GM10266 (cell line): ENCODE measurements at regions not wholly inside any gene's neighbourhood (a gene's known extent, or its start where the extent isn't known, plus 50 kb on each side); places are given as distances from the start of the nearest gene placed in this dataset.
"Not testable (repeated sequence)": the region's sequence is repeated elsewhere in the genome, so short reads cannot be mapped to it uniquely, and the experiment has no call there.

Source experiments
- DNase-seq: peaks from one replicate; pipeline ENCODE4 v3.0.0; 2012; ENCODE audit errors: extremely low spot score
- TF ChIP-seq, protein P1 (sequence below): IDR thresholded peaks from 2 replicates; pipeline ENCODE4 v1.5.1; 2012; ENCODE audit warnings: mild to moderate bottlenecking, low read depth; ENCODE audit not compliant: control insufficient read depth, insufficient read depth; ENCODE audit errors: missing control alignments

DNA sequence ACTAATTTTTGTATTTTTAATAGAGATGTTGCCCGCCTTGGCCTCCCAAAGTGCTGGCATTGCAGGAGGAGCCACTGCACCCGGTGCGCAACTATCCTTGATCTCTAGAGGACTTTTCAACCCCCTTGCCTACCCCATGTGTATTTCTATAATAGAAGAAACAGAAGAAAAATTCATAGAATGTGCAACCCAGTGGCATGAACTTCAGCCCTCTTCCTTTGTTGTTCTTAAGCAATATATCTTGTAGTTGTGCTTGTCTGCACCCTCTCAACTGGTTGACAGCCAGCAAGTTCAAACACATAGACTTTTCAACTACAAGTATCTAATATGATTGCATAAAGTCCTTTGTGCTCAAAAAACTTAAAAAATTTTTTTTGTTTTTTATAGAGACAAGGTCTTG, 72.3 kb upstream of the NCOA3 start:
- TF ChIP-seq, protein P1, sequence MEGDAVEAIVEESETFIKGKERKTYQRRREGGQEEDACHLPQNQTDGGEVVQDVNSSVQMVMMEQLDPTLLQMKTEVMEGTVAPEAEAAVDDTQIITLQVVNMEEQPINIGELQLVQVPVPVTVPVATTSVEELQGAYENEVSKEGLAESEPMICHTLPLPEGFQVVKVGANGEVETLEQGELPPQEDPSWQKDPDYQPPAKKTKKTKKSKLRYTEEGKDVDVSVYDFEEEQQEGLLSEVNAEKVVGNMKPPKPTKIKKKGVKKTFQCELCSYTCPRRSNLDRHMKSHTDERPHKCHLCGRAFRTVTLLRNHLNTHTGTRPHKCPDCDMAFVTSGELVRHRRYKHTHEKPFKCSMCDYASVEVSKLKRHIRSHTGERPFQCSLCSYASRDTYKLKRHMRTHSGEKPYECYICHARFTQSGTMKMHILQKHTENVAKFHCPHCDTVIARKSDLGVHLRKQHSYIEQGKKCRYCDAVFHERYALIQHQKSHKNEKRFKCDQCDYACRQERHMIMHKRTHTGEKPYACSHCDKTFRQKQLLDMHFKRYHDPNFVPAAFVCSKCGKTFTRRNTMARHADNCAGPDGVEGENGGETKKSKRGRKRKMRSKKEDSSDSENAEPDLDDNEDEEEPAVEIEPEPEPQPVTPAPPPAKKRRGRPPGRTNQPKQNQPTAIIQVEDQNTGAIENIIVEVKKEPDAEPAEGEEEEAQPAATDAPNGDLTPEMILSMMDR, result no peak
- DNase-seq, result no peak

DNA sequence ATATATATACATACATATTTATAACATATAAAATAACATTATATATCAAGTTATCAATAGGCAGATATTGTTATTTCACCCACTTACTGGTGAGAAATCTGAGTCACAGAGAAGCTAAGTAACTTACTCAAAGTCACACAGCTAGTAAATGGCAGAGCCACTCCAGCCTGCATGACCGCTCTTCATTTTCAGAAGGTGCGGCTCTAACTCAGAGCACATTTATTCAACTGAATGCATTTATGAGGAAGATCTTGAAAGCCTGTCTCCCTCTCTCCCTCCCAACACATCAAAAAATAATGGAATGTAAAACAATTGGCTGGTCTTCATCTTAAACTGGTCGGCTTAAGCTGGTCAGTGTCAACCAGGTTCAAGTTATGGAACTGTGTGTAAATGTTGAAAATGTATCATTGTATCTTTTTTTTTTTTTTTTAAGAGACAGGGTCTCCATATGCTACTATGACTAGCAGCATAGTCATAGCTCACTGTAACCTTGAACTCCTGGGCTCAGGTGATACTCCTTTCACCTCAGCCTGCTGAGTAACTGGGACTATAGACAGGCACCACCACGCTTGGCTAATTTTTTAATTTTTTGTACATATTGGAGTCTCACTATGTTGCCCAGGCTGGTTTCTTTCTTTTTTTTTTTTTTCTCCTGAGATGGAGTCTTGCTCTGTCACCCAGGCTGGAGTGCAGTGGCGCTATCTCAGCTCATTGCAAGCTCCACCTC, 70.7 kb upstream of the NCOA3 start:
- TF ChIP-seq, protein P1, result no peak

DNA sequence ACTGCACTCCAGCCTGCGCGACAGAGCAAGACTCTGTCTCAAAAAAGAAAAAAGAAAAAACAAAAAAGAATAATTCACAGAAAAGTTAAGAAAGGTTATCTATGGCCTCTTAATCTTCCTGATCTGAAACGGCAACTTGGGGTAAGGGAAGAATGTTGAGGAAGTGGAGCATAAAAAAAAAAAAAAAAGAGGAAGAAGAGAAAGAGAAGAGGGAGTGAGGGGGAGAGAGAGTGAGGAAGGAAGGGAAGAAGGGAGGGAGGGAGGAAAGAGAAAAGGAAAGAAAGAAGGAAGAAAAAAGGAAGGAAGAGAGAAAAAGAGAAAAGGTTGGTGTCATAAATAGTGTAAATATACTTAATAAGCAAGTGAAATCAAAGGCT, 68.9 kb upstream of the NCOA3 start:
- DNase-seq, result no peak
- TF ChIP-seq, protein P1, result no peak

More for the DNA sequence above, 70.7 kb upstream of the NCOA3 start:
- no peak for DNase-seq

DNA sequence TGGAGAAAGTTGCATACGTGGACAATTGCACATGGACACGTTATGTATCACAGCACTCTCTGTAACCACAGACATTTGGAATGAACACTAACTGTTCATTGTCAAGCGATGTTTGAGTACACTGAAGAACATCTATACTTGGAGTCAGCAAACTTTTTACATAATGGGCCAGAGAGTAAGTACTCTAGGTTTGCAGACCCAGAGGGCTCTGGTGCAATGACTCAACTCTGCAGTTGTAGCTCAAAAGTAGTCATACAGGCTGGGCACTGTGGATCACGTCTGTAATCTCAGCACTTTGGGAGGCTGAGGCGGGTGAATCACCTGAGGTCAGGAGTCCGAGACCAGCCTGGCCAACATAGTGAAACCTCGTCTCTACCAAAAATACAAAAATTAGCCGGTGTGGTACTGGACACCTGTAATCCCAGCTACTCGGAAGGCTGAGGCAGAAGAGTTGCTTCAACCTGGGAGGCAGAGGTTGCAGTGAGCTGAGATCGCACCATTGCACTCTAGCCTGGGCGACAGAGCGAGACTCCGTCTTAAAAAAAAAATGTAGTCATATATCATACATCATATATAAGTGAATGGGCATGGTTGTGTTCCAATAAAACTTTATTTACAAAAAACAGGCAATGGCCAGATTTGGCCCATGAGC, 67.4 kb upstream of the NCOA3 start:
- DNase-seq, result not testable (repeated sequence)

DNA sequence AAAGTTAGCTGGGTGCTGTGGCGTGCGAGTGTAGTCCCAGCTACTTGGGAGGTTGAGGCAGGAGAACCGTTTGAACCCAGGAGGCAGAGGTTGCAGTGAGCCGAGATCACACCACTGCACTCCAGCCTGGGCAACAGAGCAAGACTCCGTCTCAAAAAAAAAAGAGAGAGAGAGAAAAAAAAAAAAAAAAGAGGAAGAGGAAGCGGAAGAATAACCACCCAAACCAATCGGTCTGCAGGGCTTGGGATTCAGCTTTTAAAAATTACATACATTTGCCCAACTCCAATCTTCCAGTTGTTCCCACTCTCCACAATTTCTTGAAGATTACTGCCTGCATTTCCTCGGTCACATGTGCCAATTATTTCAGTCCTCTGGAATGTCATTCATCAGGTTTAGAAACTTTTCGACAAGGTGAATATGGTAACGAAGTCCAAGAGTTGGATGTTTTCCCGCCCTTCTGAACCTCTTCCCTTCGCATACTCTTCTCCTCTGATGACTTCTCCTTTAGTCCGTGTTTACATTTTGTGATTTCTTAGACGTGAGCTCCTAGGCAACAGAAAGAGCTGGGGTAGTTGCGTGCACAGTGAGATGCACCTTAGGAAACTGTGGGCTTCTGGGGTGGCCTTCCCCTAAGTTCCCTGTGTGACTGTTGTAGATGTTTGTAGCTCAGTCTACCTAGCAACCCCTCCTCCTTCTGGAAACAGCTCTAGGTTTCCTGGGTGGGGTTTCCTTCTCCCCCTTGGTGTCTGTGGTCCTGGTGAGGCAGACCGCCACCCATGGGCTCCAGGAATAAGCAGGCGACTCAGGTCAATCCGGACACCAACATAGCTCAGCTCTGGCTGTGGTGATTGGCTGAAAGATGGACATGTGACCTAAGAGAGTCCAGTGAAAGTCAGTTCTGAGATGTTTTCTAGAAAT, 63.0 kb upstream of the NCOA3 start:
- TF ChIP-seq, protein P1, result no peak
- peak; percentile 69 for DNase-seq

DNA sequence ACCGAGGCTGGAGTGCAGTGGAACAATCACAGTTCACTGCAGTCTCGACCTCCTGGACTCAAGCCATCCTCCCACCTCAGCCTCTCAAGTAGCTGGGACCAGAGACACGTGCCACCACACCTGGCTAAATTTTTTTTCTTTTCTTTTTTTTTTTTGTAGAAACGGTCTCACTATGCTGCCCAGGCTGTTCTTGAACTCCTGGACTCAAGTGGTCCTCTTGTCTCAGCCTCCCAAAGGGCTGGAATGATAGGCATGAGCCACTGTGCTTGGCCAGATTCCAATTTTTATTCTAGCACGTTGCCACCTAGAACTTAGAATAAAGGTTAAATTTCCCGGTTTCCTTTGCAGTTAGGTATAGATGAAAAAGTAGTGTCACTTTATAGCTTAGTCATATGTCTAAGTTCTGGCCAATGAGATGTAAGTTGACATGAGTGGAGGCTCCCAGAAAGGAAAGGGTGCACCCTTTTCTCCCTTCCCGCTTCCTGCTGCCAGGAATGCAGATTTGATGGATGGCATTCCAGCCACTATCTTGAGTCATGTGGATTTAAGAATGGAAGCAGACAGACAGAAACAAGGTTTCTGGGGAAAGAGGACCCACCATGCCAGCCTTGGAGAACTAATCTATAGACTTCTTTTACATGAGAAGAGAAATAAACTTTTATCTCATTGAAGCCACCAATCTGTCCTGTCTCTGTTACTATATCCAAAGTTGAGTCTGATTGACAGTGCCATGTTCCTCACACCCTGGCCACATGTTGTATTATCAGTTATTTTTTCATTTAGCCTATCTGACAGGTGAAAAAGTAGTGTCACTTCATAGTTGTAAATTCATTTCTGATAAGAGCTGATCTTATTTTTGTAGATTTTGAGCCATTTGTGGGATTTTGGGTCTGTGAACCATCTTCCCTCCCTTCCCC, 60.6 kb upstream of the NCOA3 start:
- no peak for DNase-seq

DNA sequence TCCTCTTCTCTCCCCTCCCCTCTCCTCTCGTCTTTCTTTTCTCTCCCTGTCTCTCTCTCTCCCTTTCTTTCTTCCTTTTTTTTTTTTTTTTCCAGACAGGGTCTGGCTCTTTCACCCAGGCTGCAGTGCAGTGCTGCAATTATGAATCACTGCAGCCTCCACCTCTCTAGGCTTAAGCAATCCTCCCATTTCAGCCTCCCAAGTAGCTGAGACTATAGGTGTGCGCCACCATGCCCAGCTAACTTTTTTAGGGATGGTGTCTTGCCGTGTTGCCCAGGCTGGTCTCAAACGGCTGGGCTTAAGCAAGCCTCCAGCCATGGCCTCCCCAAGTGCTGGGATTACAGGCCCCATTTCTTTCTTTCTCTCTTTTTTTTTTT, 59.9 kb upstream of the NCOA3 start:
- no peak for DNase-seq
- TF ChIP-seq, protein P1, result no peak

More for the DNA sequence above, 60.6 kb upstream of the NCOA3 start:
- TF ChIP-seq, protein P1, result no peak

DNA sequence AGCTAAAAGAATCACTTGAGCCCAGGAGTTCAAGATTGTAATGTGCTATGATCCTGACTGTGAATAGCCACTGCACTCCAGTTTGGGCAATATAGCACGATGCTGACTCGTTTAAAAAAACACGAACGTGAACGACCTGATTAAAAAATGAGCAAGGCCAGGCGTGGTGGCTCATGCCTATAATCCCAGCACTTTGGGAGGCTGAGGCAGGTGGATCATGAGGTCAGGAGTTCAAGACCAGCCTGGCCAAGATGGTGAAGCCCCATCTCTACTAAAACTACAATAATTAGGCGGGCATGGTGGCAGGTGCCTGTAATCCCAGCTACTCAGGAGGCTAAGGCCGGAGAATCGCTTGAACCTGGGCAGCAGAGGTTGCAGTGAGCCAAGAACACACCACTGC, 58.6 kb upstream of the NCOA3 start:
- DNase-seq, result not testable (repeated sequence)
